Testis (tissue), 2 donors: ENCODE measurements at regions not wholly inside any gene's neighbourhood (a gene's known extent, or its start where the extent isn't known, plus 50 kb on each side); places are given as distances from the start of the nearest gene placed in this dataset.

Experiments
- CTCF ChIP-seq, 3 experiments: fragments of 450-650 bp in 2 of 3; fragments of 200-600 bp in 1 of 3; sonication (generic) in 1 of 3; IDR thresholded peaks; one replicate each; pipeline ENCODE4 v1.5.1; 2016 to 2019; ENCODE audit warnings: antibody characterized with exemption in 3 of 3, mild to moderate bottlenecking in 2 of 3, moderate library complexity in 1 of 3
- POLR2A ChIP-seq: fragments of 450-650 bp; IDR thresholded peaks from one replicate; pipeline ENCODE4 v1.6.1; 2017; ENCODE audit warnings: antibody characterized with exemption, mild to moderate bottlenecking, moderate library complexity

DNA sequence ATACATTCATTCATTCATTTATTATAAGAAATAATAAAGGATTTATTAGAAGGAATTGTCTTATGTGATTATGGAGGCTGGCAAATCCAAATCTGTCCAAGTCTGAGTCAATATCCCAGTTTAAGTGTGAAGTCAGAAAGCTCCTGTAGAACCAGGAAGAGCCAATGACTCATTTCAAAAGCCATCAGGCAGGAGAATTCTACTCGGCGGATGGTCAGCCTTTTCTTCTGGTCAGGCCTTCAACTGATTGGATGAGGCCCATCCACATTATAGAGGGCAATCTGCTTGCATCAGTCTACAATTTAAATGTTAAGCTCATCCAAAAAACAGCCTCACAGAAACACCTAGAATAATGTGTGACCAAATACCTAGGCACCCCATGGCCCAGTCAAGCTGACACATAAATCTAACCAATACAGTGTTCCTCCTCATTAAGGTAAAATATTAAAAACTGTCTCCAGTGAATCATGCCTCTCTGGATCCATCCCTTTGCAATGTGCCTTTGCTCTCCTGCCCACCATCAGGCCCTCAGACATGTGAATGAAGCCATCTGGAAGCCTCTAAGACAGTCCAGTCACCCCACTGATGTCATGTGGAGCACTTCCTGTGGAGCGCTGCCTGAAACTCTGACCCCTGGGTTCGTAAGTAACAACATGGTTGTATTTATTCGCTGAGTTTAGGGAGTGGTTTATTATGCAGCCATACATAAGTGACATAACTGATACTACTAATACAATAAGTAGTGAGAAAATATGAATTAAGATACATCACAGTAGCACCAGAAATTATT is 69.2 kb upstream of the WSB1 start:
- TF ChIP-seq CTCF (IDR thresholded peaks at IDR 0.05) (no peak), POLR2A (no peak)
